ENCODE measurements at regions not wholly inside any gene's neighbourhood (a gene's known extent, or its start where the extent isn't known, plus 50 kb on each side); places are given as distances from the start of the nearest gene placed in this dataset.

- TF ChIP-seq, protein P1, sequence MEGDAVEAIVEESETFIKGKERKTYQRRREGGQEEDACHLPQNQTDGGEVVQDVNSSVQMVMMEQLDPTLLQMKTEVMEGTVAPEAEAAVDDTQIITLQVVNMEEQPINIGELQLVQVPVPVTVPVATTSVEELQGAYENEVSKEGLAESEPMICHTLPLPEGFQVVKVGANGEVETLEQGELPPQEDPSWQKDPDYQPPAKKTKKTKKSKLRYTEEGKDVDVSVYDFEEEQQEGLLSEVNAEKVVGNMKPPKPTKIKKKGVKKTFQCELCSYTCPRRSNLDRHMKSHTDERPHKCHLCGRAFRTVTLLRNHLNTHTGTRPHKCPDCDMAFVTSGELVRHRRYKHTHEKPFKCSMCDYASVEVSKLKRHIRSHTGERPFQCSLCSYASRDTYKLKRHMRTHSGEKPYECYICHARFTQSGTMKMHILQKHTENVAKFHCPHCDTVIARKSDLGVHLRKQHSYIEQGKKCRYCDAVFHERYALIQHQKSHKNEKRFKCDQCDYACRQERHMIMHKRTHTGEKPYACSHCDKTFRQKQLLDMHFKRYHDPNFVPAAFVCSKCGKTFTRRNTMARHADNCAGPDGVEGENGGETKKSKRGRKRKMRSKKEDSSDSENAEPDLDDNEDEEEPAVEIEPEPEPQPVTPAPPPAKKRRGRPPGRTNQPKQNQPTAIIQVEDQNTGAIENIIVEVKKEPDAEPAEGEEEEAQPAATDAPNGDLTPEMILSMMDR (IDR thresholded peaks at IDR 0.05) = no peak
- Histone ChIP-seq H3K36me3 (no peaks in the 10 kb centered on the region), H3K9me3 (no peaks in the 10 kb centered on the region), H3K4me3 (no peak overlapping the region), H3K27me3 (no peaks in the 10 kb centered on the region), H3K27ac (no peak overlapping the region), H3K4me1 (no peaks in the 10 kb centered on the region)
- intact Hi-C loops (cut with DNase I) = no loop called here
- no peak for ATAC-seq
- no peak for DNase-seq
Observed at GRCh38 chrX:42490111-42490510, 287.9 kb downstream of the PPP1R2C start.

DNA sequence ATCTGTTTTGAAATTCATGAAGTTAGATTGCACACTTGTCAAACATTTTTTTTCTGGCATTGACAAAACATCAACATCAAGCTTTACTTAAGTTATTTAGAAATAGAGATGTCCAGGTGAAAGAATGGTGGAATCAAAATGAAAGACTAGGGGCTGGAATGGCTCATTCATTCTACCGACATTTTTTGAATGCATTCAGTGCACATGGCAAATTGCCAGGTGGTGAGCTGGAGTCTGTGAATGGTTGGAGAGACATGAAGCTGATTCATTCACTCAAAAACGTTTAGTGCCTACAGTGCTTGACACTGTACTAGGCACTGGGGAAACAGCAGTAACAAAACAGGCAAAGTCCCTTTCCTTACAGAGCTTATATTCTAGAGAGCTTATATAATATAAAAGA lies 292.4 kb downstream of the PPP1R2C start:
- H3K27ac ChIP-seq = no peak overlapping the region
- H3K9me3 ChIP-seq = no peaks in the 10 kb centered on the region
- no peaks in the 10 kb centered on the region for H3K36me3 ChIP-seq
- no peaks in the 10 kb centered on the region for H3K4me1 ChIP-seq
- TF ChIP-seq, protein P1 (IDR thresholded peaks at IDR 0.05) = no peak
- intact Hi-C loops (cut with DNase I) = no loop called here
- DNase-seq (no peak), ATAC-seq (no peak)
- H3K4me3 ChIP-seq = no peak overlapping the region
- no peaks in the 10 kb centered on the region for H3K27me3 ChIP-seq

DNA sequence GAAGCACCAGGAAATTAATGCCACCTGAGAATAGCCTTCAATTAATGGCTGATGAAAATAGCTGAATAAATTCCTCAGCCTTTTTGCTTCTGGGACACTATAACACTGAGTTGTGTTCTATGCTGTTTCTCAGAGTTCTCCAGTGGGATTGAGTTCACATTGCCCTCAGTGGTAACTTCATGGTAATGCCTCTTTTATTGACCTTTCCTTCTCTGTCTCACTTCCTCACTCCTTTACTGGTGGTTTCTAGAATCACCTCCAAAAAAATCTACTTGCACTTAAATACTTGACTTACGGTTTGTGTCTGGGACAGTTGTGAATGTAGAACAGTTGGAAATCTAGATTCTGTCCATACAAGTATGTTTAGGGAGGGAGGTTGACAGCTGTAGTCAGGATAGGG lies 293.7 kb downstream of the PPP1R2C start:
- no peaks in the 10 kb centered on the region for H3K9me3 ChIP-seq
- H3K36me3 ChIP-seq = no peaks in the 10 kb centered on the region
- DNase-seq (no peak), ATAC-seq (no peak)
- intact Hi-C loops (cut with DNase I) = no loop called here
- no peaks in the 10 kb centered on the region for H3K4me1 ChIP-seq
- H3K27ac ChIP-seq = no peak overlapping the region
- H3K4me3 ChIP-seq = no peak overlapping the region
- no peaks in the 10 kb centered on the region for H3K27me3 ChIP-seq
- TF ChIP-seq, protein P1 (IDR thresholded peaks at IDR 0.05) = no peak

DNA sequence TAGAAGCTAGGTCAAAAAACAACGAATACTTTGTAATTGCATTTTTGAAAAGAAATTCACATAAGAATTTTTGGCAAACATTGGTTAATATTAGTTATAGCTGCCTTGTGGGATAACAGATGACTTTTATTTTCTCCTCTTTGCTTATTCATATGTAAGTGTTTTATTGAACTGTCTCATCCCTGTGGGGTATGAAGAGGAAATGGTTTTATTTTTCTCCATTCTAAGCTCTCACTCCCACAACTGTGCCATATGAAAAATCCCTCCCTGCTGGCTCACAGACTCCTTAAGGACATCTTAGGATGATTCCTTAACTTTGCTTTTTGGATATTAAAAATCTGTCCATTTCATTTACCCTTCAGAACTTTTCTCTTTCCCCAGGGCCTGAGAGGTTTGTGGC lies 300.6 kb downstream of the PPP1R2C start:
- no peak overlapping the region for H3K4me3 ChIP-seq
- TF ChIP-seq, protein P1 (IDR thresholded peaks at IDR 0.05) = no peak
- H3K9me3 ChIP-seq = no peaks in the 10 kb centered on the region
- DNase-seq = no peak
- peaks cover 0 to 8% of the 10 kb centered on the region in 2 donors for H3K27me3 ChIP-seq
- no peak for ATAC-seq
- no peak overlapping the region for H3K27ac ChIP-seq
- no peaks in the 10 kb centered on the region for H3K36me3 ChIP-seq
- no peaks in the 10 kb centered on the region for H3K4me1 ChIP-seq
- intact Hi-C loops (cut with DNase I) = no loop called here

DNA sequence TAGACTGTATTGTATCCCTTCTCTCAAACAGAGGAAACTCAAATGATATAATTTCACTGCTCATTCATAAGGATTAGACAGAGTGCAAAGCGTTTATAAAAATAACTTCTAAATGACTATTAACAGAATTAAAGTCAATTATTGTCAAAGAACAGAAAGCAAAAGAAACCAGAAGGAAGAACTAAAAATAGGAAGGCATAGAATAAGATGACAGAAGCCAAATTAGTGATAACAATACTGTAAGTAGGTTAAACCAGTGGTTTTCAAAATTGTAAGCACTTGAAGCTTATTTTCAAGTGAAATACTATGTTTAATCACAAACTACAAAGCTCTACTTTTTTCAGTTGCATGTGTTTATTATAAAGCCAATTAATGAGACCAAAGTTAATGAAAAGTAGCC lies 305.2 kb downstream of the PPP1R2C start:
- Histone ChIP-seq H3K27me3 (peaks cover 0 to 3% of the 10 kb centered on the region in 2 donors), H3K27ac (no peak overlapping the region), H3K4me1 (no peaks in the 10 kb centered on the region), H3K4me3 (no peak overlapping the region), H3K36me3 (no peaks in the 10 kb centered on the region), H3K9me3 (no peaks in the 10 kb centered on the region)
- TF ChIP-seq, protein P1 (IDR thresholded peaks at IDR 0.05) = no peak
- DNase-seq = no peak
- intact Hi-C loops (cut with DNase I) = no loop called here
- no peak for ATAC-seq
